Small intestine (tissue), 7 donors: ENCODE measurements at regions not wholly inside any gene's neighbourhood (a gene's known extent, or its start where the extent isn't known, plus 50 kb on each side); places are given as distances from the start of the nearest gene placed in this dataset.

Experiments used
- DNase-seq, 2 donors: peaks; one replicate each; pipeline versions ENCODE4 v3.0.0 to v3.0.0-alpha.2; 2013
- FAIRE-seq: peaks from 2 replicates; lab custom pipeline; 2012; peaks lifted over from hg19 to GRCh38; lab: Jason Lieb, UNC
- H3K27ac ChIP-seq, 3 donors: one replicate each; pipeline ENCODE4 v1.5.1; 2013; ENCODE audit warnings: low read length in 2 of 3, mild to moderate bottlenecking in 2 of 3, control low read depth in 1 of 3, inconsistent platforms in 1 of 3, low read depth in 1 of 3, moderate library complexity in 1 of 3
- H3K27me3 ChIP-seq, 3 donors: one replicate each; pipeline ENCODE4 v1.6.1; 2013; ENCODE audit warnings: low read length in 3 of 3, inconsistent platforms in 1 of 3; ENCODE audit not compliant: control insufficient read depth in 3 of 3, insufficient read depth in 3 of 3
- H3K36me3 ChIP-seq, 3 donors: one replicate each; pipeline ENCODE4 v1.6.1; 2013; ENCODE audit warnings: low read length in 3 of 3, inconsistent platforms in 1 of 3, low read depth in 1 of 3, mild to moderate bottlenecking in 1 of 3, moderate library complexity in 1 of 3; ENCODE audit not compliant: control insufficient read depth in 3 of 3, insufficient read depth in 2 of 3
- H3K4me1 ChIP-seq, 3 donors: one replicate each; pipeline ENCODE4 v1.6.1; 2013; ENCODE audit warnings: low read length in 2 of 3, inconsistent platforms in 1 of 3, low read depth in 1 of 3, mild to moderate bottlenecking in 1 of 3, moderate library complexity in 1 of 3; ENCODE audit not compliant: control insufficient read depth in 3 of 3, insufficient read depth in 2 of 3
- H3K4me3 ChIP-seq, 3 donors: one replicate each; pipeline ENCODE4 v1.5.1; 2013; ENCODE audit warnings: low read length in 3 of 3, control low read depth in 1 of 3, inconsistent platforms in 1 of 3, low read depth in 1 of 3, mild to moderate bottlenecking in 1 of 3, moderate library complexity in 1 of 3
- H3K9me3 ChIP-seq, 2 donors: one replicate each; pipeline ENCODE4 v1.6.1; 2013; ENCODE audit warnings: low read depth in 1 of 2, low read length in 1 of 2; ENCODE audit not compliant: control insufficient read depth in 2 of 2, insufficient read depth in 1 of 2
- WGBS, 3 donors: extraction: QIAGEN DNeasy Blood & Tissue Kit; methylation state at CpG; one replicate each; pipeline ENCODE4 v1.1.7; 2013; 5-methylcytosine and 5-hydroxymethylcytosine counted together
- donor health status: healthy with polysubstance abuse.
- donor health status: control.
- donor health status: control.
- donor health status: Bipolar disorder and iron deficiency.
- donor health status: healthy.

GRCh38 chr13:97798836-97799235 lies 154.6 kb upstream of the IPO5 start:
- no peaks in the 10 kb centered on the region for H3K36me3 ChIP-seq
- H3K4me1 ChIP-seq: no peaks in the 10 kb centered on the region
- no peaks in the 10 kb centered on the region for H3K27me3 ChIP-seq
- 64 to 76% (median 74%) methylated on average over 7 of the region's 7 CpGs for WGBS, 3 donors
- peaks cover 0 to 11% of the 10 kb centered on the region in 2 donors for H3K9me3 ChIP-seq
- DNase-seq: no peak
- FAIRE-seq: no peak
- no peak overlapping the region for H3K27ac ChIP-seq
- no peak overlapping the region for H3K4me3 ChIP-seq

DNA sequence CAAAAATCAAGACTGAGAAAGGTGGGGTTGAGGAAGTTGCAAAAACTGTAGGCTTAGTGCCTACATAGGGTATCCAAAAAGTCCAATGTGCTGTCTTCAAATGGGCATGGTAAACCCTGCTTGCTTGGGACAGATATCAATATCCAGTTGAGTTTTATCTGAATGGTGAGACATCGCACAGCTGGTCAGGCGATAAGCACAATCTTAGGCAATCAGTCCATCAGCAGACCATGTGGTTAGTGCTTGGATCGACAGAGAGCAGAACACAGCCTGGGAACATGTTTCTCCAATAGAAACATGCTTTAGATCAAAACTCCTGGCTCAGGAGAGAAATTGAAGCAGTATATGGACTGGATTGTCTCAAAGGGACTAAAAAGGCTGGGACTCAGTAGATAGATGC lies 151.3 kb upstream of the IPO5 start:
- H3K27me3 ChIP-seq: no peaks in the 10 kb centered on the region
- no peaks in the 10 kb centered on the region for H3K9me3 ChIP-seq
- 68 to 80% (median 69%) methylated on average over 3 of the region's 3 CpGs for WGBS, 3 donors
- FAIRE-seq: no peak
- H3K4me3 ChIP-seq: no peak overlapping the region
- no peak overlapping the region for H3K27ac ChIP-seq
- no peaks in the 10 kb centered on the region for H3K4me1 ChIP-seq
- H3K36me3 ChIP-seq: no peaks in the 10 kb centered on the region
- DNase-seq: no peak

- Histone ChIP-seq H3K4me3 (no peak overlapping the region), H3K9me3 (no peaks in the 10 kb centered on the region), H3K27ac (no peak overlapping the region), H3K36me3 (no peaks in the 10 kb centered on the region), H3K4me1 (no peaks in the 10 kb centered on the region), H3K27me3 (no peaks in the 10 kb centered on the region)
- FAIRE-seq (no peak), DNase-seq (no peak)
- WGBS, 3 donors: 30 to 62% (median 56%) methylated on average over 2 of the region's 2 CpGs
These were observed 143.9 kb upstream of the IPO5 start for GRCh38 chr13:97809576-97809975.

GRCh38 chr13:97810152-97810551 lies 143.3 kb upstream of the IPO5 start:
- no peak overlapping the region for H3K27ac ChIP-seq
- H3K4me1 ChIP-seq: no peaks in the 10 kb centered on the region
- H3K9me3 ChIP-seq: no peaks in the 10 kb centered on the region
- WGBS, 3 donors: 12 to 21% (median 15%) methylated on average over 3 of the region's 3 CpGs
- DNase-seq: peak in 1 of 2 donors; percentile 17
- H3K4me3 ChIP-seq: no peak overlapping the region
- no peaks in the 10 kb centered on the region for H3K27me3 ChIP-seq
- no peaks in the 10 kb centered on the region for H3K36me3 ChIP-seq
- no peak for FAIRE-seq

- no peaks in the 10 kb centered on the region for H3K36me3 ChIP-seq
- H3K9me3 ChIP-seq: no peaks in the 10 kb centered on the region
- FAIRE-seq (no peak), DNase-seq (no peak)
- WGBS, 3 donors: 83 to 90% (median 88%) methylated on average over 1 of the region's 1 CpG
- H3K4me1 ChIP-seq: no peaks in the 10 kb centered on the region
- H3K27me3 ChIP-seq: no peaks in the 10 kb centered on the region
- no peak overlapping the region for H3K4me3 ChIP-seq
- no peak overlapping the region for H3K27ac ChIP-seq
These were observed 131.1 kb upstream of the IPO5 start for GRCh38 chr13:97822377-97822776.

GRCh38 chr13:97826421-97827012 lies 127.0 kb upstream of the IPO5 start:
- no peak for FAIRE-seq
- 62 to 80% (median 68%) methylated on average over 5 of the region's 5 CpGs for WGBS, 3 donors
- DNase-seq: no peak

GRCh38 chr13:97834250-97834649 lies 119.2 kb upstream of the IPO5 start:
- Histone ChIP-seq H3K4me3 (no peak overlapping the region), H3K27ac (no peak overlapping the region), H3K9me3 (no peaks in the 10 kb centered on the region), H3K36me3 (no peaks in the 10 kb centered on the region), H3K27me3 (no peaks in the 10 kb centered on the region), H3K4me1 (no peaks in the 10 kb centered on the region)
- 71 to 74% (median 72%) methylated on average over 5 of the region's 5 CpGs for WGBS, 3 donors
- no peak for DNase-seq
- FAIRE-seq: no peak

More at GRCh38 chr13:97826421-97827012, 127.0 kb upstream of the IPO5 start:
- Histone ChIP-seq H3K27ac (no peak overlapping the region), H3K27me3 (no peaks in the 10 kb centered on the region), H3K36me3 (no peaks in the 10 kb centered on the region), H3K4me1 (no peaks in the 10 kb centered on the region), H3K4me3 (no peak overlapping the region), H3K9me3 (no peaks in the 10 kb centered on the region)

GRCh38 chr13:97843189-97843588 lies 110.3 kb upstream of the IPO5 start:
- Histone ChIP-seq H3K36me3 (no peaks in the 10 kb centered on the region), H3K4me3 (no peak overlapping the region), H3K27ac (no peak overlapping the region), H3K9me3 (no peaks in the 10 kb centered on the region), H3K27me3 (no peaks in the 10 kb centered on the region), H3K4me1 (no peaks in the 10 kb centered on the region)
- FAIRE-seq (no peak), DNase-seq (peak in 1 of 2 donors; percentile 9)
- 83 to 94% (median 84%) methylated on average over 1 of the region's 1 CpG for WGBS, 3 donors

DNA sequence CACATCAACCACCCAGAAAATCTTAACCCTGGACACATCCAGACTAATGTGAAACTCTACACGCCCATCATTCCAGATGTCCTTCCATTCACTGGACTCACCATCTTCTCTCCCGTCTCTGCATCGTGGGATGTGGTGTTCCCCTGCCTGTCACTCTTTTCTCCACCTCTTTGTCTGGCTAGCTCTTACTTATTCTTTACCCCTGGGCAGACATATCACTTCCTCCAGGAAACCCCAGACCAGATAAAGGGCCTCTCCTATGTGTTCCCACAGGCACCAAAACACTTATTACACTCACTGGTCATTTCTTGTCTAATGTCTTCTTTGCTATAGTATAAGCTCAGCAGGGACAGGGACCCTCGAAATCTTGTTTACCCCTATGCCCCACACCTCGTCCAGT lies 109.3 kb upstream of the IPO5 start:
- no peak overlapping the region for H3K4me3 ChIP-seq
- FAIRE-seq (no peak), DNase-seq (no peak)
- WGBS, 3 donors: 78 to 79% (median 79%) methylated on average over 5 of the region's 5 CpGs
- H3K9me3 ChIP-seq: no peaks in the 10 kb centered on the region
- H3K27ac ChIP-seq: no peak overlapping the region
- H3K36me3 ChIP-seq: no peaks in the 10 kb centered on the region
- no peaks in the 10 kb centered on the region for H3K27me3 ChIP-seq
- H3K4me1 ChIP-seq: no peaks in the 10 kb centered on the region
